ENCODE measurements at regions not wholly inside any gene's neighbourhood (a gene's known extent, or its start where the extent isn't known, plus 50 kb on each side); places are given as distances from the start of the nearest gene placed in this dataset.
"Not testable (repeated sequence)": the region's sequence is repeated elsewhere in the genome, so short reads cannot be mapped to it uniquely, and the experiment has no call there.

- H3K27me3 ChIP-seq (ENCODE audit: control insufficient read depth, insufficient read depth, low read length), result no peaks in the 10 kb centered on the region
Measured at GRCh38 chr18:5717256-5717655, 173.5 kb upstream of the EPB41L3 start.

DNA sequence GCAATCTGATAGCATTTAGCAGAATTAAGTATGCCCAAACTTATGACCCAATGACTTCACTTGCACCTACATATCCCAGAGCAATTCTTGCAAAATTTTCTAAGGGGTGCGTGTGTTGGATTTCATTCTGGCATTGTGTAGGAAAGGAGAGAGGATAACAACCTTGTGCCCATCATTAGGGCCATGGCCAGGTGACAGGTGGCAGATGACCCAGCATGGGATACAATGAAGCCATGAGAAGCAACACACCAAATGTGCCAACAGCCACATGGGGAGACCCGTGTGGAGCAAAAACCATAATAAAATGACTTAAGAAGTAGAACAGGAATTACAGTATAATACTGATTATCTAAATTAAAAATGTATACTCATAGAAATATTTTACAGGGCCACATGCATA lies 166.9 kb upstream of the EPB41L3 start:
- no peaks in the 10 kb centered on the region for H3K36me3 ChIP-seq (ENCODE audit: insufficient read depth, low read length)
- peaks cover 17% of the 10 kb centered on the region for H3K9me3 ChIP-seq (replicated peaks; ENCODE audit: low read length)
- no peaks in the 10 kb centered on the region for H3K27me3 ChIP-seq (ENCODE audit: control insufficient read depth, insufficient read depth, low read length)
- H3K4me1 ChIP-seq (ENCODE audit: control insufficient read depth, insufficient read depth, low read length), result no peaks in the 10 kb centered on the region
- H3K4me3 ChIP-seq (ENCODE audit: low read length), result no peak overlapping the region
- no peak overlapping the region for H3K4me2 ChIP-seq (ENCODE audit: low read length)
- H3K9ac ChIP-seq (ENCODE audit: low read depth, low read length), result no peak overlapping the region

More at GRCh38 chr18:5717256-5717655, 173.5 kb upstream of the EPB41L3 start:
- no peak overlapping the region for H3K9ac ChIP-seq (ENCODE audit: low read depth, low read length)
- no peak overlapping the region for H3K4me3 ChIP-seq (ENCODE audit: low read length)
- no peaks in the 10 kb centered on the region for H3K4me1 ChIP-seq (ENCODE audit: control insufficient read depth, insufficient read depth, low read length)
- peaks cover 10% of the 10 kb centered on the region for H3K9me3 ChIP-seq (replicated peaks; ENCODE audit: low read length)
- H3K36me3 ChIP-seq (ENCODE audit: insufficient read depth, low read length), result no peaks in the 10 kb centered on the region
- H3K4me2 ChIP-seq (ENCODE audit: low read length), result no peak overlapping the region

DNA sequence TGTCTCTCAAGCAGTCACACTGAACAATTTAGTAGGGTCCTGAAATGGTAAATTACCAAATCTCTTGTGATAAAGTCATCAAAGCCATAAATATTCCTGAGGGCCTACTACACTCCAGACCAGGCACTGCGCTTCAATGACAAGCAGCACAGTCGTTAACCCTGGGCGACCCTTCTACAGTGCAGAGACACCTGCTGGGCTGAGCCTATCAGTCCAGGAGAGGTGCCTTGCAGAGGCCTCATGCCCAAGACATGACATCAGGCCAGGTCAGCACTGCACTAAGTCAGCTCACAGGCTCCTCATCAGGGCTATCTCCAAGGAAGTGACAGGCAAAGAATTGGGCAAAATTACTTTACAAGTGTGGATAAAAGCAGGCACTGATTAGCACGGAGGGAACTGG lies 166.4 kb upstream of the EPB41L3 start:
- no peaks in the 10 kb centered on the region for H3K4me1 ChIP-seq (ENCODE audit: control insufficient read depth, insufficient read depth, low read length)
- no peaks in the 10 kb centered on the region for H3K27me3 ChIP-seq (ENCODE audit: control insufficient read depth, insufficient read depth, low read length)
- peaks cover 17% of the 10 kb centered on the region for H3K9me3 ChIP-seq (replicated peaks; ENCODE audit: low read length)
- H3K9ac ChIP-seq (ENCODE audit: low read depth, low read length), result no peak overlapping the region
- no peaks in the 10 kb centered on the region for H3K36me3 ChIP-seq (ENCODE audit: insufficient read depth, low read length)
- no peak overlapping the region for H3K4me3 ChIP-seq (ENCODE audit: low read length)
- H3K4me2 ChIP-seq (ENCODE audit: low read length), result no peak overlapping the region

DNA sequence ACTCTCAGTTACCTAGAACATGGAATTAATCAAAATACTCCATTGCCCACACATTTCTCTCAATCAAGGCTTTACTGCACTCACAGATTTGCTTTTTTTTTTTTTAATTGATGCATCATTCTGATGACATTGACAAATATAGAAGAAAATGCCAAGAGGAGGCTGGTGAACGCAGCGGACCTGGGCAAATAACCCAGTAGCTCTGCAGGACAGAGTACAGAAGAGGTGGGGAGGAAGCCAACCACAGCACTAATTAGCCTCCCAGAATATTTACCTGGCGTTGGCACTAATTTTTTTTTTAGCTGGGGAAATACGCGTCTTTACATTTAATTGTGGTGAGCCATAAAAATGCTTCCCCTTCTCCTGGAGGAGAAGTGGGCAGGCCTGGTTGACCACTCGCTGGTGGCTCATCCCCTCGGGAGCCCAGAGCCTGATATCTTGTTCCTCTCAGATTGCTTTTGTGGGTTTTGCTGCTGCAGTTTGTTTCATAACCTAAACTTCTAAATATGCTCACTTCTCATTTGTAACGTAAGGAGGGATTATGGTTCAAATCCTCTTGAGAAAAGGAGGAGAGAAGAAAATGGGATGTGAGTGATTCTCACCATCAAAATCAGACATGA lies 165.8 kb upstream of the EPB41L3 start:
- Histone ChIP-seq H3K9me3 (replicated peaks; ENCODE audit: low read length) (peaks cover 19% of the 10 kb centered on the region), H3K9ac (ENCODE audit: low read depth, low read length) (no peak overlapping the region), H3K4me1 (ENCODE audit: control insufficient read depth, insufficient read depth, low read length) (no peaks in the 10 kb centered on the region), H3K27me3 (ENCODE audit: control insufficient read depth, insufficient read depth, low read length) (no peaks in the 10 kb centered on the region), H3K36me3 (ENCODE audit: insufficient read depth, low read length) (no peaks in the 10 kb centered on the region), H3K4me3 (ENCODE audit: low read length) (no peak overlapping the region), H3K4me2 (ENCODE audit: low read length) (no peak overlapping the region)

GRCh38 chr18:5707586-5707985 lies 163.8 kb upstream of the EPB41L3 start:
- Histone ChIP-seq H3K4me3 (ENCODE audit: low read length) (no peak overlapping the region), H3K4me2 (ENCODE audit: low read length) (no peak overlapping the region), H3K36me3 (ENCODE audit: insufficient read depth, low read length) (no peaks in the 10 kb centered on the region), H3K27me3 (ENCODE audit: control insufficient read depth, insufficient read depth, low read length) (no peaks in the 10 kb centered on the region), H3K9me3 (replicated peaks; ENCODE audit: low read length) (peaks cover 17% of the 10 kb centered on the region), H3K9ac (ENCODE audit: low read depth, low read length) (no peak overlapping the region), H3K4me1 (ENCODE audit: control insufficient read depth, insufficient read depth, low read length) (no peaks in the 10 kb centered on the region)

GRCh38 chr18:5705393-5705792 lies 161.6 kb upstream of the EPB41L3 start:
- Histone ChIP-seq H3K36me3 (ENCODE audit: insufficient read depth, low read length) (no peaks in the 10 kb centered on the region), H3K27me3 (ENCODE audit: control insufficient read depth, insufficient read depth, low read length) (no peaks in the 10 kb centered on the region), H3K9me3 (replicated peaks; ENCODE audit: low read length) (peaks cover 17% of the 10 kb centered on the region), H3K4me2 (ENCODE audit: low read length) (no peak overlapping the region), H3K4me3 (ENCODE audit: low read length) (no peak overlapping the region), H3K4me1 (ENCODE audit: control insufficient read depth, insufficient read depth, low read length) (no peaks in the 10 kb centered on the region), H3K9ac (ENCODE audit: low read depth, low read length) (no peak overlapping the region)

GRCh38 chr18:5704847-5705246 lies 161.1 kb upstream of the EPB41L3 start:
- Histone ChIP-seq H3K27me3 (ENCODE audit: control insufficient read depth, insufficient read depth, low read length) (no peaks in the 10 kb centered on the region), H3K4me1 (ENCODE audit: control insufficient read depth, insufficient read depth, low read length) (no peaks in the 10 kb centered on the region), H3K9me3 (replicated peaks; ENCODE audit: low read length) (peaks cover 17% of the 10 kb centered on the region), H3K36me3 (ENCODE audit: insufficient read depth, low read length) (no peaks in the 10 kb centered on the region), H3K4me3 (ENCODE audit: low read length) (no peak overlapping the region), H3K9ac (ENCODE audit: low read depth, low read length) (no peak overlapping the region), H3K4me2 (ENCODE audit: low read length) (no peak overlapping the region)

GRCh38 chr18:5702016-5702415 lies 158.2 kb upstream of the EPB41L3 start:
- H3K36me3 ChIP-seq (ENCODE audit: insufficient read depth, low read length); H3K4me2 ChIP-seq (ENCODE audit: low read length); H3K27me3 ChIP-seq (ENCODE audit: control insufficient read depth, insufficient read depth, low read length); H3K9me3 ChIP-seq (replicated peaks; ENCODE audit: low read length); H3K9ac ChIP-seq (ENCODE audit: low read depth, low read length); H3K4me1 ChIP-seq (ENCODE audit: control insufficient read depth, insufficient read depth, low read length); H3K4me3 ChIP-seq (ENCODE audit: low read length): not testable (repeated sequence)

- no peaks in the 10 kb centered on the region for H3K36me3 ChIP-seq (ENCODE audit: insufficient read depth, low read length)
- H3K9ac ChIP-seq (ENCODE audit: low read depth, low read length), result no peak overlapping the region
- no peak overlapping the region for H3K4me3 ChIP-seq (ENCODE audit: low read length)
- no peak overlapping the region for H3K4me2 ChIP-seq (ENCODE audit: low read length)
- no peaks in the 10 kb centered on the region for H3K4me1 ChIP-seq (ENCODE audit: control insufficient read depth, insufficient read depth, low read length)
- H3K27me3 ChIP-seq (ENCODE audit: control insufficient read depth, insufficient read depth, low read length), result no peaks in the 10 kb centered on the region
- no peaks in the 10 kb centered on the region for H3K9me3 ChIP-seq (replicated peaks; ENCODE audit: low read length)
Measured at GRCh38 chr18:5693699-5694294, 150.0 kb upstream of the EPB41L3 start.

DNA sequence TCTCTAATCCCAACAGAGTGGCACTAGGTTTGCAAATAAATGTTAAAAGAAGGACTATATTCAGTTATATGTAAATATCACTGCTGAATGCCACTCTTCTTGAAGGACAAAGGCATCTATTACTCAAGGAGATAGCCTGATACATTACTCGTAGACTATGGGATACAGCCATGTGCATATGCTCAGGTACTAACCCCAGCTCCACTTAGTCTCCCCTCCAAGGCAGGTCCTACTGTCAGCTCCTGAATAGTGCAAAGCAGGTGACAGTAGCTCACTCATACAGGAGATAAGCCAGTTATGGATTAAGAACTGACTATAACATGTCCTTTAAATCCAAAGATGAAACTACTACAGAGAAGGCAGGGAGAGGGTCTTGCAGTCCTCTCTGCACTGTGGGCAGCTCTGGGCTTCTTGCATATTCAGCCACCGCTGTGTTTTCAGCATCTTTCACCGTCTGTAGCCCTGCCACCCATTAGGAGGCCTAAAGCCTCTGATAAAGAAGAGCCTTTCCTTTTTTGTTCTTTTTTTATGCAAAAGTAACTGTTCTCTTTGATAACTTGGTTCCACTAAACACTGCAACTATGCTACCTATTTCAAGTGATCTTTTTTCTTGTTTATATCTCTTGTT lies 135.1 kb upstream of the EPB41L3 start:
- Histone ChIP-seq H3K36me3 (ENCODE audit: insufficient read depth, low read length) (no peaks in the 10 kb centered on the region), H3K4me2 (ENCODE audit: low read length) (no peak overlapping the region), H3K4me3 (ENCODE audit: low read length) (no peak overlapping the region), H3K4me1 (ENCODE audit: control insufficient read depth, insufficient read depth, low read length) (no peaks in the 10 kb centered on the region), H3K27me3 (ENCODE audit: control insufficient read depth, insufficient read depth, low read length) (no peaks in the 10 kb centered on the region), H3K9ac (ENCODE audit: low read depth, low read length) (no peak overlapping the region), H3K9me3 (replicated peaks; ENCODE audit: low read length) (peaks cover 5% of the 10 kb centered on the region)

GRCh38 chr18:5678278-5678677 lies 134.5 kb upstream of the EPB41L3 start:
- no peak overlapping the region for H3K4me3 ChIP-seq (ENCODE audit: low read length)
- no peaks in the 10 kb centered on the region for H3K27me3 ChIP-seq (ENCODE audit: control insufficient read depth, insufficient read depth, low read length)
- no peaks in the 10 kb centered on the region for H3K36me3 ChIP-seq (ENCODE audit: insufficient read depth, low read length)
- H3K9me3 ChIP-seq (replicated peaks; ENCODE audit: low read length), result peaks cover 5% of the 10 kb centered on the region
- H3K9ac ChIP-seq (ENCODE audit: low read depth, low read length), result no peak overlapping the region
- no peaks in the 10 kb centered on the region for H3K4me1 ChIP-seq (ENCODE audit: control insufficient read depth, insufficient read depth, low read length)
- no peak overlapping the region for H3K4me2 ChIP-seq (ENCODE audit: low read length)

DNA sequence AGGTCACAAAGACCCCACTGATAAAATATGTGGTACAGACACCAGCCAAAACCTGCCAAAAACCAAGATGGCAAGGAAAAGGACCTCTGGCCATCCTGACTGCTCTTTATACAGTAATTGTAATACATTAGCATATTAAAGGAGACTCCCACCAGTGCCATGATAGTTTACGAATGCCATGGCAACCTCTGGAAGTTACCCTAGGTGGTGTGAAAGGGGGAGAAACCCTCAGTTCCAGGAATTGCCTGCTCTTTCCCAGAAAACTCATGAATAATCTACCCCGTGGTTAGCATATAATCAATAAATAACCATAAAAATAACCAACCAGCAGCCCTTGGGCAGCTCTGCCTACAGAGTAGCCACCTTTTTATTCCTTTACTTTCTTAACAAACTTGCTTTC lies 129.8 kb upstream of the EPB41L3 start:
- H3K9ac ChIP-seq (ENCODE audit: low read depth, low read length), result no peak overlapping the region
- peaks cover 11% of the 10 kb centered on the region for H3K9me3 ChIP-seq (replicated peaks; ENCODE audit: low read length)
- H3K4me1 ChIP-seq (ENCODE audit: control insufficient read depth, insufficient read depth, low read length), result no peaks in the 10 kb centered on the region
- no peaks in the 10 kb centered on the region for H3K36me3 ChIP-seq (ENCODE audit: insufficient read depth, low read length)
- no peaks in the 10 kb centered on the region for H3K27me3 ChIP-seq (ENCODE audit: control insufficient read depth, insufficient read depth, low read length)
- H3K4me2 ChIP-seq (ENCODE audit: low read length), result no peak overlapping the region
- no peak overlapping the region for H3K4me3 ChIP-seq (ENCODE audit: low read length)
